GM12892 (cell line): ENCODE measurements at regions not wholly inside any gene's neighbourhood (a gene's known extent, or its start where the extent isn't known, plus 50 kb on each side); places are given as distances from the start of the nearest gene placed in this dataset.

Experiments used
- DNase-seq: peaks from one replicate; pipeline ENCODE4 v3.0.0; 2011; ENCODE audit not compliant: insufficient read length
- FAIRE-seq: peaks from 2 replicates; lab custom pipeline; 2011; peaks lifted over from hg19 to GRCh38; lab: Jason Lieb, UNC
- POLR2A ChIP-seq: IDR thresholded peaks from 2 replicates; pipeline ENCODE4 v1.6.1; 2011; ENCODE audit warnings: low read depth, low read length, control low read depth
- POLR2AphosphoS5 ChIP-seq: IDR thresholded peaks from 2 replicates; pipeline ENCODE4 v1.6.1; 2011; ENCODE audit warnings: low read depth, low read length, control low read depth
- TAF1 ChIP-seq: IDR thresholded peaks from 2 replicates; pipeline ENCODE4 v1.6.1; 2011; ENCODE audit warnings: low read depth, mild to moderate bottlenecking, control low read depth, low read length, borderline replicate concordance

DNA sequence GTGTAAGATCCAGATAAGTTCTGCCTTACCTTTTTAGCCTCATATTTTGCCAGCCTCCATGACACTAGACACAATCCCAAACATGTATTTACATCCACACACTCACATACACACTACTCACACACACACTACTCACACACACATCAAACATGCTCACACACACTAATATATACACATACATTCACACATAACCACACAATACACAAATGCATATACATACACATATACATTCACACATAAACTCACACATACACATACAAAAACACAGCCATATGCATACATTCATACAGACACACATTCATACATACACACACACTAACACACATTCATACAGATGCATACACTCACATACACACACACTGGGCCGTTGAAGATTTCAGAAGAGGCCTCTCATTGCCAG lies 109.5 kb downstream of the MAIP1 start:
- FAIRE-seq (no peak), DNase-seq (no peak)
- TF ChIP-seq POLR2A (no peak), POLR2AphosphoS5 (no peak), TAF1 (no peak)

DNA sequence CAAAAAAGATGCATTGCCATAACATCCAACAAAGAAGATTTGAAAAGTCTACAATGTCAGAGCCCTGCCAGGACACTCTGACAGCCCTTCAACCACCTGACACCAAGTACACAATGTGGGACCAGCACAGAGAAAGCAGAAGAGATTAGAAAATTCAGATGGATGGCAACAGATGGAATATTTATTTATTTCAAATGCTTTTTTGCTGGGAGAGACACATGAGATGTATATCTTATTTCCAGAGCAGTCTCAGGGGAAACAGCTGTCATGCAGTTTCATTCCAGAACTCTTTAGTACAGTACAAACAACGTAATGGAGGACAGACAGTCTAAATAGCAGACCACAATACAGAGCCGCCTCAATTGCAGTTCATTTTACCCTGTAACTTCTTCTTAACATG lies 110.1 kb downstream of the MAIP1 start:
- TF ChIP-seq POLR2AphosphoS5 = no peak
- TF ChIP-seq TAF1 = no peak
- TF ChIP-seq POLR2A = no peak
- no peak for FAIRE-seq
- no peak for DNase-seq

DNA sequence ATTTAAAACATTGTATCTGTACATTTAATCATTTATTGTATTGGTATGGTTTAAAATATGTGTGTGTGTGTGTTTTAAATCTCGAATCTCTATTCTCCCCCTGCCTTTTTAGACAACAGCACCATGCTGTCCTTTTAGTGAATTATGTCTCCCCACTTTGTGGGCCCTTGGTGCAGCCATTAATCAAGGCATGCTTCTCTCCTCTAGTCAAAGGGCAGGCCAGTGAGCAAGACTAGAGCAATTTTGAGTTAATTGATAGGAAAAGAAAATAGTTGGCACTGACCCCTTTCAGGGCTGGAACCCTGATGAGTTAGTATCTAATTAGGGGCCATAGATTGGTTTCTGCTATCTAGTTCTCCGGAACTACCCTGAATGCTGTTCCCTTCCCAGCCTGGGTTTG lies 111.0 kb downstream of the MAIP1 start:
- TF ChIP-seq TAF1 (no peak), POLR2A (no peak), POLR2AphosphoS5 (no peak)
- no peak for FAIRE-seq
- DNase-seq = no peak

DNA sequence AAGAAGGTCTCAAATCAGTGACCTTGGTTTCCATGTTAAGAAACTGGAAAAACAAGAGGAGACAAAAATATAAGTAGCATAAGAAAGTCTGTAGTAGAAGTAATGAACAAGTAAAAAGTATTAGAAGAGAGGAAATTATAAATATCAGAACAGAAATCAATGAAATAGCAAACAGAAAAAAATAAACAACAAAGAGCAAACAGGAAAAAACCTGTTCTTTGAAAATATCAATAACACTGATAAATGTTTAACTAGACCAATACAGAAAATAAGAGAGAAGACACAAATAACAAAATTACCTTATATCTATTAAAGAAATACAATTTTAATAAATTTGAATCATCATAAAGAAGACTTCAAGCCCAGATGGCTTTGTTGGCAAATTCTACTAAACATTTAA lies 113.3 kb downstream of the MAIP1 start:
- DNase-seq = no peak
- FAIRE-seq = no peak
- TF ChIP-seq TAF1 = no peak
- TF ChIP-seq POLR2A = no peak
- no peak for TF ChIP-seq POLR2AphosphoS5

DNA sequence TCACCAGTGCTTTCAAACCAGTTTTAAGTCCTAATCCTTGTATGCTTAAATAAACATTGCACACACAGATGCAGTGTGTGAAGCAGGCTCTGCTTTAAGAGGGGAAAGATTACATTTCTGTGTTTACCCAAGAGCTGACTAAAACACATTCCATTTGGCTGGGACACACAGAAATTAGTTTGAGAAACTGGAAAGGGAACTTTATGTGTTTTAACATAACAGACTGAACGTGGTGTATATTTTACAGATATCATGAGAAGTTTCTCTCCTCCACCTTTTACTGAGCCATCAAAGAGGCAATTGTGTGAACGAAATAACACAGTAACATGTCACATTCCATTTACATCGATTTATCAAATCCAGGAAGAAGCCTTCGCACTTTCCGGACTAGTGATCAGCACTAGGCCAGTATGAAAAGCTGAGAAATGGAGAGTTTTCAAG lies 121.8 kb downstream of the MAIP1 start:
- FAIRE-seq (no peak), DNase-seq (no peak)
- TF ChIP-seq POLR2AphosphoS5 = no peak

DNA sequence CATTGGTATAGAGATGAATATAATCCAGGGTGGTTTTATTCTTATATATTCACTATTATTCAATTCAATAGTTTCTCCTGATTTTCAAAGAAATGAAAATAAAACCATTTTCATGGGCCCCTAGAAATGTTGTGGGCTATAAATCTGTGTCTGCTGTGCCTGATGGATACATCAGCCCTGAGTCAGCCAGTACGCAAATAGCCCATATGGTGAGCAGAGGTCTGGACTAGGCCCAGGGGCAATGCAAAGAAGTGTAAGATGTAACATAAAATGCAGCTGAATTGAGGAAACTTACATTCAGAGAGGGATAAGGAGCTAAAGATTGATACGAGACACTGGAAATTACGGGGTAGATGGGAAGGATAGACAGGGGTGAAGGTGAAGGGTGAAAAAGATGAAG lies 122.5 kb downstream of the MAIP1 start:
- DNase-seq (no peak), FAIRE-seq (no peak)
- TF ChIP-seq TAF1 (no peak), POLR2A (no peak), POLR2AphosphoS5 (no peak)

DNA sequence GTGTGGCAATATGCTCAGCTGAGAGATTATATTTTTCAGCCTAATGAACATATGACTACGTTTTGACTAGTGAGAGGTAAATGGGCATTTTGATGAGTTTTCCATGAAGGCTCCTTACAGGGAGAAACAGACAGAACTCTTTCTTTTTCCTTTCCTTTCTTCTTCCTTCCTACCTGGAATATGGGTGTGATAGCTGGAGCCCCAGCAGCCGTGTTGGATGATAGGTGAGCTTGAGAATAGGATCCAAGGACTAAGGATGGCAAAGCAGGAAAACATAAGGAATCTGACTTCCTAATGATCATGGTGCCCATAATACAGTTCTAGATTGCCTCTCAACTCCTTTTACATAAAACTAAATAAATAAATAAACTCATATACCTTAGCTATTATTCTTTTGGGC lies 124.0 kb downstream of the MAIP1 start:
- no peak for DNase-seq
- TF ChIP-seq POLR2A (no peak), POLR2AphosphoS5 (no peak), TAF1 (no peak)
- FAIRE-seq = no peak

DNA sequence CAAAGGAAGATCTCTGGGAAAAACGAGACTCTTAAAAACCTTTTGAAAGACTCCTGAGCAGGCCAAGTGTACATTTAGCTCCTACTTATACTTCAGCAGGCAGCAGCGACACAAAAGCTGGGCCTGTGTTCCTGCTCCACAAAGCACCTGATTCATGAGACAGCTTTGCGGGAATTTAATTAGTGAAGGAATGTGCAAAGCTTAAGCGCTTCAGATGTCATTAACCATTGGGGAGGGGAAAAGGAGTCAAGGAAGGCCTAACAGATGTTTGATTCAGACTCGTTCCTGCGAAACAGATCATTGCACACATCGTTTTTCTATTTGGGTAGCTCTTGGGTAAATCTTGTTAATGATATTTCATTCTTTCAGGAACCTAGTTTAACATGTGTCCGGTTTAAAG lies 125.9 kb downstream of the MAIP1 start:
- FAIRE-seq = no peak
- TF ChIP-seq TAF1 = no peak
- no peak for TF ChIP-seq POLR2A

DNA sequence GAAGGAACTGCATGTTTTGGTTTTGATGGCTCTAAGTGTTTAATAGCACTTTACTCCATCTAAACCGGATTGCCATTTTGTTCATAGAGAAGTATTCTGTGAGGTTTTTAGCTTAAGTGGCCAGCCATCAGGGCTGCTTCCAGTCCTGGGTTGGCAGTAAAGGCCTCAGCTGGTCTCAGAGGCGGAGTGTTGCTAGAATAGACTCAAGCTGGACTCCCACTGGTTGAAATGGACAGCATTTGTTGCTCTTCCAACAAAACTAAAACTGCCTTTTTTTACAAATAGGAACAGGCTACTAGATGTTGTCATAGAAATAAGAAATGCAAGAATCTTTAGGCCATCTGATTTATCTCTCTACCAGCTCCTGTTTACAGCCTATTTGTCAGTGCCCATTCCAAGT lies 126.4 kb downstream of the MAIP1 start:
- no peak for FAIRE-seq
- TF ChIP-seq POLR2AphosphoS5 = no peak
- no peak for TF ChIP-seq TAF1
- no peak for TF ChIP-seq POLR2A
- no peak for DNase-seq

More for the DNA sequence above, 125.9 kb downstream of the MAIP1 start:
- DNase-seq = no peak

DNA sequence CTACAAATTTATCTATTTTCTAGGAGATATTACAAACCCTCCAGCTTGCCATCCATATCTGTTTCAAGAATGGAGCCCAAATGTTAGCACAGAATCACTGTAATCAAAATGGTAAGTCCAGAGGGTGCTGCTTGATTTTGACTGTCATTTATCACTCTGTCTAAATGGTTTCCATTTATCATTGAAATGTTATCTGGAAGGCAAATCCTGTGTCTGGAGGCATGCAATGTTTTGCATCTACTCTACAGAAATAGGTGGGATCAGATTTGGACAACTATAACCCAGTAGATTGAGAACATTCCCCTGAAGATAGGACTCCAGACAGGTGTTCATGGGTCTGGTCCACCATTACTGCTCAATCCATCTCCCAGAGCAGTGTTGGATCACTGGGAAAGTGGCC lies 128.7 kb downstream of the MAIP1 start:
- no peak for DNase-seq
- TF ChIP-seq POLR2AphosphoS5 (no peak), POLR2A (no peak), TAF1 (no peak)

DNA sequence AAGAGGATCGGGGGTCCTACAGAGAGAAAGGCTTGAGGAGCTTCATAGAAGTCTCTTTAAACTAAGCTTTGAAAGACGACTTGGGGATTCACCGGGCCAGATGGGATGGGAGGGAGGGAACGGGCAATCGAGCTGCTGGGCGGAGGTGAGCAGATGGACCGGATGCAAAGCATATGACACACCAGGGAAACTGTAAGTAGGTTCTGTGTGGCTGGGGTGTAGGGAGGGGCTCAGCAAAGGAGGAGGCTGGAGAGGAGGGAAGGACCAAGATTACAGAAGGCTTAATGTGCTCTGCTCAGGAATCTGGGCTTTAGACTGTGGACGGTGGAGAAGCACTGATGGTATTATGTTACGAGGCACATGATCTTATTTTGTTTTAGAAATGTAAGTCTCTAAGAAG lies 131.5 kb downstream of the MAIP1 start:
- DNase-seq (no peak), FAIRE-seq (no peak)
- TF ChIP-seq TAF1 (no peak), POLR2A (no peak), POLR2AphosphoS5 (no peak)

More for the DNA sequence above, 128.7 kb downstream of the MAIP1 start:
- FAIRE-seq = no peak

DNA sequence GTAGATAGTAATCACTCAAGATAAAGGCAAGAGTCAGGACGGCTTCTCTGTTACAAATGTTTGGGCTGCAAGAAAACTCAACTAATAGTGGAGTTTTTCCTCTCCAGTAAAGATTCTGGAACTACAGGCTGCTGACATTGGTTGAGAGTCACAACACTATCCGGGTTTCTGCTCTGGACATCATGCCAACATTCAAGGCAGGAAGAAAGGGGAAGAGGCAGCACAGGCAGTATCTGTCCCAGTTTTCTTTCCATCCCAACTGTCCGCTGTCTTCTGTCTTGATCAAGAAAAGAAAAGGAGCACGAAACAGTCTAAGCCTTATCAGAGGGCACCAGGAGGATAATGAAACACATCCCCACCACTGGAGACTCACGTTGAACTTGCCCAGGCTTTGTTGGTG lies 132.1 kb downstream of the MAIP1 start:
- FAIRE-seq (no peak), DNase-seq (no peak)
- TF ChIP-seq POLR2AphosphoS5 (no peak), POLR2A (no peak), TAF1 (no peak)

DNA sequence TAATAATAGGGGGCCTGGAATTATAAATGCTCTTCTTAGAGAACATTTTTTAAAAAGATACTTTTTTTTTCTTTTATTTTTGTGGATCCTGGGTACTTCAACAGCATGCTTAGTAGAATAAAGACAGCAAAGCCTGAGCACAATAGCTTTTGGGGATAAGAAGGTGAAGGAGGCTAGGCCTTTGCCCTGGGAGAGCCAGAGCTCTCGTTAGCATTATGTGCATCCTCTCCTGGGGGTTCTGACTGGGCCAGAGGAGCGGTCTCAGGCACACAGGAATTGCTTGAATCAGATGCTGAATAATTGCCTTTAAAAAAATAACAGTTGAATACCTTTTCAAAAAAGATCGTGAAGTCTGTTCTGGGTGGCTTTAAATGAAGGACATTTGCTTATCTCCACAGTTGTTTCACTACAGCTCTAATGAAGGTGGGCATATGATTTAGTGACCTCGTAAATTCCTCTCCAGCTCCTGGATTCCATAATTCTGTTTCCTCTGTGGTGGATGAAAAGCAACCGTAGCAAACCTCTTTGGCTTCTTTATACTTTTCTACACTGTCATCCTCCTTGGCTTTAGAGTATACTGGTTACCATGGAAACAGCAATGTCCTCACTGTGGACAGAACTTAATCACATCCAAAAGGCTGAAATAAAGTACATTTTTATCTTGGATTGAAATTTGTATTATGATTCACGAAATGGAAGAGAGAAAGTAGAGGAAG lies 133.8 kb downstream of the MAIP1 start:
- TF ChIP-seq POLR2AphosphoS5 (no peak), POLR2A (no peak), TAF1 (no peak)
- DNase-seq (no peak), FAIRE-seq (no peak)

DNA sequence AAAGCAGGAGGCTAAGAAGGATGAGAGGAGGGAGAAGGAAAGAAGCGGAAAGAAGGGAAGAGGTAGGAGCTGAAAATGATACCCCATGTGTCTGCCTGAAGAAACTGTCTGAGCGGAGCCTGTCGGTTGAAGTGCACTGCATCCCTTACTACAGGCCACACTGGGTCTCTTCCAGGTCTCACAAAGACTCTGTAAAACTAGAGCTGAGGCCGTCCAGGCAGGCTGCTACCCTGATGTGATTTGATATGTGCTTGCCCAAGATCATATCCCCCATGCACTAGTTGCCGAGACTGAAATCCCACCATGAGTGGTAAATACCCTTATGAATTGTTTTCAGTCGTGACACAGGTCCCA lies 134.4 kb downstream of the MAIP1 start:
- DNase-seq = no peak
- FAIRE-seq = no peak

More for the DNA sequence above, 134.4 kb downstream of the MAIP1 start:
- no peak for TF ChIP-seq POLR2AphosphoS5
- no peak for TF ChIP-seq POLR2A
- TF ChIP-seq TAF1 = no peak
